ENCODE measurements at regions not wholly inside any gene's neighbourhood (a gene's known extent, or its start where the extent isn't known, plus 50 kb on each side); places are given as distances from the start of the nearest gene placed in this dataset.

GRCh38 chr4:82050796-82051195 is 323.0 kb downstream of the HNRNPD start:
- intact Hi-C loops (cut with DNase I), result no loop called here

GRCh38 chr4:82049294-82049693 is 324.5 kb downstream of the HNRNPD start:
- TF ChIP-seq CTCF (IDR thresholded peaks at IDR 0.05), result no peak
- intact Hi-C loops (cut with DNase I), result no loop called here
- no peak overlapping the region for H3K4me3 ChIP-seq
- H3K27me3 ChIP-seq, result peaks cover 0 to 54% (median 35%) of the 10 kb centered on the region in 7 donors
- 74 to 88% methylated on average over 1 of the region's 1 CpG for WGBS, 2 donors
- H3K9me3 ChIP-seq, result no peaks in the 10 kb centered on the region
- peaks cover 0 to 9% (median 6%) of the 10 kb centered on the region in 9 donors for H3K4me1 ChIP-seq
- H3K36me3 ChIP-seq, result no peaks in the 10 kb centered on the region
- ATAC-seq, result no peak
- no peak for DNase-seq
- no peak overlapping the region for H3K27ac ChIP-seq

More at GRCh38 chr4:82050796-82051195, 323.0 kb downstream of the HNRNPD start:
- Histone ChIP-seq H3K36me3 (no peaks in the 10 kb centered on the region), H3K27me3 (peaks cover 0 to 39% (median 20%) of the 10 kb centered on the region in 7 donors), H3K4me3 (no peak overlapping the region), H3K4me1 (no peaks in the 10 kb centered on the region), H3K27ac (no peak overlapping the region), H3K9me3 (no peaks in the 10 kb centered on the region)
- 78 to 83% methylated on average over 2 of the region's 2 CpGs for WGBS, 2 donors
- ATAC-seq (no peak), DNase-seq (no peak)
- no peak for TF ChIP-seq CTCF (IDR thresholded peaks at IDR 0.05)

- Histone ChIP-seq H3K4me1 (peaks cover 2 to 16% (median 11%) of the 10 kb centered on the region in 9 donors), H3K9me3 (no peaks in the 10 kb centered on the region), H3K27ac (no peak overlapping the region), H3K36me3 (no peaks in the 10 kb centered on the region), H3K27me3 (peaks cover 0 to 66% (median 50%) of the 10 kb centered on the region in 7 donors), H3K4me3 (no peak overlapping the region)
- WGBS, 2 donors, result 89 to 96% methylated on average over 1 of the region's 1 CpG
- intact Hi-C loops (cut with DNase I), result no loop called here
- no peak for DNase-seq
- TF ChIP-seq CTCF (IDR thresholded peaks at IDR 0.05), result no peak
- ATAC-seq, result no peak
Measured at GRCh38 chr4:82047731-82048130, 326.1 kb downstream of the HNRNPD start.

- no peak for TF ChIP-seq CTCF (IDR thresholded peaks at IDR 0.05)
- DNase-seq (no peak), ATAC-seq (no peak)
- Histone ChIP-seq H3K27ac (no peak overlapping the region), H3K9me3 (no peaks in the 10 kb centered on the region), H3K36me3 (no peaks in the 10 kb centered on the region), H3K4me3 (no peak overlapping the region), H3K27me3 (peaks cover 0 to 68% (median 55%) of the 10 kb centered on the region in 7 donors), H3K4me1 (peaks cover 2 to 16% (median 11%) of the 10 kb centered on the region in 9 donors)
- intact Hi-C loops (cut with DNase I), result no loop called here
- 96 to 97% methylated on average over 2 of the region's 2 CpGs for WGBS, 2 donors
Measured at GRCh38 chr4:82046796-82047195, 327.0 kb downstream of the HNRNPD start.

Data from heart right ventricle (tissue), 16 donors.